ENCODE measurements at regions not wholly inside any gene's neighbourhood (a gene's known extent, or its start where the extent isn't known, plus 50 kb on each side); places are given as distances from the start of the nearest gene placed in this dataset.

DNA sequence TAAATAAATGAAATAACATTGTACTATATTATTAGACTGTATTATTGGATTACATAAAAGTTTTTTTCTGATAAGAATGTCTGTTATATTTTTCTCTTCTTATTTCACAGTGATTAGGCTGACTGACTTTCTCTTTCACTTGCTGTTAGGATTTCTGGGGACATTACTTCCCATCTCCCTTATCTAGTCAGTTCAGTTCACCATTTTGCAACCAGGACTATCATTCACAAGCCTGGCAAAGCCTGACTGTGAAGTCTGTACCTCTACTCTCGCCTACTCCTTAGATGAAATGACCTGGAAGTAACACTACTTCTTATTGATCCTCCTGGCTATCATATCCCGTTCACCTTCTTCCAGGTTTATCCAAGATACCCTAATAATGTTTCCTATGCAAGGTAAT lies 676.6 kb downstream of the USP25 start:
- TF ChIP-seq, protein P1, sequence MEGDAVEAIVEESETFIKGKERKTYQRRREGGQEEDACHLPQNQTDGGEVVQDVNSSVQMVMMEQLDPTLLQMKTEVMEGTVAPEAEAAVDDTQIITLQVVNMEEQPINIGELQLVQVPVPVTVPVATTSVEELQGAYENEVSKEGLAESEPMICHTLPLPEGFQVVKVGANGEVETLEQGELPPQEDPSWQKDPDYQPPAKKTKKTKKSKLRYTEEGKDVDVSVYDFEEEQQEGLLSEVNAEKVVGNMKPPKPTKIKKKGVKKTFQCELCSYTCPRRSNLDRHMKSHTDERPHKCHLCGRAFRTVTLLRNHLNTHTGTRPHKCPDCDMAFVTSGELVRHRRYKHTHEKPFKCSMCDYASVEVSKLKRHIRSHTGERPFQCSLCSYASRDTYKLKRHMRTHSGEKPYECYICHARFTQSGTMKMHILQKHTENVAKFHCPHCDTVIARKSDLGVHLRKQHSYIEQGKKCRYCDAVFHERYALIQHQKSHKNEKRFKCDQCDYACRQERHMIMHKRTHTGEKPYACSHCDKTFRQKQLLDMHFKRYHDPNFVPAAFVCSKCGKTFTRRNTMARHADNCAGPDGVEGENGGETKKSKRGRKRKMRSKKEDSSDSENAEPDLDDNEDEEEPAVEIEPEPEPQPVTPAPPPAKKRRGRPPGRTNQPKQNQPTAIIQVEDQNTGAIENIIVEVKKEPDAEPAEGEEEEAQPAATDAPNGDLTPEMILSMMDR (IDR thresholded peaks at IDR 0.05): no peak
- TF ChIP-seq POLR2A (IDR thresholded peaks at IDR 0.05): no peak
